Upper lobe of left lung (tissue), 6 donors: ENCODE measurements at regions not wholly inside any gene's neighbourhood (a gene's known extent, or its start where the extent isn't known, plus 50 kb on each side); places are given as distances from the start of the nearest gene placed in this dataset.
"Not testable (repeated sequence)": the region's sequence is repeated elsewhere in the genome, so short reads cannot be mapped to it uniquely, and the experiment has no call there.

Source experiments
- ATAC-seq, 2 donors: fragments of 200-7000 bp; cut with Tn5 transposase; one replicate each; pipeline ENCODE4 v1.9.1; 2022; ENCODE audit warnings: mild to moderate bottlenecking in 2 of 2, moderate library complexity in 2 of 2; ENCODE audit not compliant: low FRiP score in 2 of 2
- DNase-seq, 2 donors: peaks; one replicate each; pipeline ENCODE4 v3.0.0-alpha.2; 2019 to 2020
- H3K27ac ChIP-seq, 4 donors: fragments of 200-600 bp; sonication (generic); one replicate each; pipeline ENCODE4 v1.5.1; 2016 to 2019
- H3K27me3 ChIP-seq, 4 donors: fragments of 200-600 bp; sonication (generic); one replicate each; pipeline ENCODE4 v1.5.1; 2017 to 2019
- H3K36me3 ChIP-seq, 4 donors: fragments of 200-600 bp; sonication (generic); one replicate each; pipeline ENCODE4 v1.5.1; 2016 to 2019
- H3K4me1 ChIP-seq, 4 donors: fragments of 200-600 bp; sonication (generic); one replicate each; pipeline ENCODE4 v1.5.1; 2018 to 2019
- H3K4me3 ChIP-seq, 4 donors: fragments of 200-600 bp; sonication (generic); one replicate each; pipeline ENCODE4 v1.5.1; 2017 to 2019; ENCODE audit warnings: mild to moderate bottlenecking in 2 of 4, moderate library complexity in 1 of 4
- H3K9me3 ChIP-seq, 4 donors: fragments of 200-600 bp; sonication (generic); one replicate each; pipeline ENCODE4 v1.5.1; 2018 to 2019
- EP300 ChIP-seq, 4 donors: sonication (generic); formaldehyde crosslinking; IDR thresholded peaks; one replicate each; pipeline ENCODE4 v1.5.1; 2017; ENCODE audit warnings: antibody characterized with exemption in 4 of 4, control low read depth in 2 of 4
- POLR2A ChIP-seq, 4 donors: fragments of 450-650 bp; IDR thresholded peaks; one replicate each; pipeline ENCODE4 v1.5.1; 2016 to 2017; ENCODE audit warnings: antibody characterized with exemption in 4 of 4, mild to moderate bottlenecking in 2 of 4
- POLR2AphosphoS5 ChIP-seq, 2 donors: sonication (generic); formaldehyde crosslinking; IDR thresholded peaks; one replicate each; pipeline ENCODE4 v1.5.1; 2017; ENCODE audit warnings: antibody characterized with exemption in 2 of 2
- WGBS, 2 donors: methylation state at CpG; one replicate each; pipeline ENCODE4 v1.1.5; 2017 to 2018; 5-methylcytosine and 5-hydroxymethylcytosine counted together
- TF ChIP-seq, protein P1 (sequence below), 6 experiments: fragments of 450-650 bp in 4 of 6; fragments of 200-600 bp in 2 of 6; sonication (generic) in 2 of 6; IDR thresholded peaks; one replicate each; pipeline ENCODE4 v1.5.1; 2016 to 2019; ENCODE audit warnings: antibody characterized with exemption in 6 of 6
- donor health status: DM: no; HTN: no; CAD: no; lungs with moderate emphysema.
- donor health status: DM: no; HTN: yes; CAD: no; lungs with severe emphysema.

DNA sequence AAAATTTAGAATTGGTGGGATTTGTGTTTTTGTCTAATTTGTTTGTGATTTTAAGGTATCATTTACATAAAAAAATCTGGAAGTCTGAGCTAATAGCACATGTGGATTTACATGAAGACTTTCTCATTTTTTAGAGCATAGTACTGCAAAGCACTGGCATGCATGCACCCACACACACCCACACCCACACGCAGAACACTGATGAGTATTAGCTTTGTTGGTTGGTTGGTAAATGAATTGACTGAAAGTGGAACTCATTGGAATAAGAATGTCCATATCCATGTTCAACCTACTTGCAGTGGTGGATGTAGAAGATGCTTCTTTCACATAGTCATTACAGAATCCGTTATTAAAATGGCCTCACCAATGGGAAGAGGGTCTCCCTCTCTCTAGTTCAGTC, 475.8 kb downstream of the PLCL1 start:
- no peak for ATAC-seq
- no peak for TF ChIP-seq POLR2AphosphoS5 (IDR thresholded peaks at IDR 0.05)
- no peak for TF ChIP-seq POLR2A (IDR thresholded peaks at IDR 0.05)
- no peak for DNase-seq
- Histone ChIP-seq H3K27me3 (no peaks in the 10 kb centered on the region), H3K4me3 (no peak overlapping the region), H3K36me3 (no peaks in the 10 kb centered on the region), H3K4me1 (no peaks in the 10 kb centered on the region), H3K9me3 (no peaks in the 10 kb centered on the region), H3K27ac (no peak overlapping the region)
- WGBS, 2 donors = 90 to 97% methylated on average over 2 of the region's 2 CpGs

DNA sequence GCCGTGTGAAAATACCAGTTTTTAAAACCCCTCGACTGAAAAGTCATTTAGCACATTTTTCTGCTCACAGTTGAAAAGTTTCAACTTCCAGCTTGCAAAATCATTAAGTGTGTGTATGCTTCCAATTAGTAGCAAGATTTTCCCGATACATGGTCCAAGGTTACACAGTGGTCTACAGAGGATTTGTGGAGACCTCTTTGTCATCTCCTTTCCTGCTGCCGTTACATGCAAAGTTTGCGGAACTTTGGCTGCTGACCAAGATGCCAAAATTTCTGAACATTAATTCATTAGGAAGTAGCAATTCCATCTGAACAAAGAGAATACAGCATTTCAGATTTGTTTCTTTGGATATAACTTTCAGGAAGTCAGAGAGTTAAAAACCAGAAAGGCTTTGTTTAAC, 474.6 kb downstream of the PLCL1 start:
- WGBS, 2 donors = 52 to 71% methylated on average over 5 of the region's 5 CpGs
- Histone ChIP-seq H3K9me3 (no peaks in the 10 kb centered on the region), H3K27ac (no peak overlapping the region), H3K4me1 (no peaks in the 10 kb centered on the region), H3K4me3 (no peak overlapping the region), H3K27me3 (no peaks in the 10 kb centered on the region), H3K36me3 (no peaks in the 10 kb centered on the region)
- no peak for DNase-seq
- no peak for TF ChIP-seq EP300 (IDR thresholded peaks at IDR 0.05)
- TF ChIP-seq POLR2A (IDR thresholded peaks at IDR 0.05) = no peak
- TF ChIP-seq, protein P1, sequence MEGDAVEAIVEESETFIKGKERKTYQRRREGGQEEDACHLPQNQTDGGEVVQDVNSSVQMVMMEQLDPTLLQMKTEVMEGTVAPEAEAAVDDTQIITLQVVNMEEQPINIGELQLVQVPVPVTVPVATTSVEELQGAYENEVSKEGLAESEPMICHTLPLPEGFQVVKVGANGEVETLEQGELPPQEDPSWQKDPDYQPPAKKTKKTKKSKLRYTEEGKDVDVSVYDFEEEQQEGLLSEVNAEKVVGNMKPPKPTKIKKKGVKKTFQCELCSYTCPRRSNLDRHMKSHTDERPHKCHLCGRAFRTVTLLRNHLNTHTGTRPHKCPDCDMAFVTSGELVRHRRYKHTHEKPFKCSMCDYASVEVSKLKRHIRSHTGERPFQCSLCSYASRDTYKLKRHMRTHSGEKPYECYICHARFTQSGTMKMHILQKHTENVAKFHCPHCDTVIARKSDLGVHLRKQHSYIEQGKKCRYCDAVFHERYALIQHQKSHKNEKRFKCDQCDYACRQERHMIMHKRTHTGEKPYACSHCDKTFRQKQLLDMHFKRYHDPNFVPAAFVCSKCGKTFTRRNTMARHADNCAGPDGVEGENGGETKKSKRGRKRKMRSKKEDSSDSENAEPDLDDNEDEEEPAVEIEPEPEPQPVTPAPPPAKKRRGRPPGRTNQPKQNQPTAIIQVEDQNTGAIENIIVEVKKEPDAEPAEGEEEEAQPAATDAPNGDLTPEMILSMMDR (IDR thresholded peaks at IDR 0.05) = no peak
- ATAC-seq = no peak

DNA sequence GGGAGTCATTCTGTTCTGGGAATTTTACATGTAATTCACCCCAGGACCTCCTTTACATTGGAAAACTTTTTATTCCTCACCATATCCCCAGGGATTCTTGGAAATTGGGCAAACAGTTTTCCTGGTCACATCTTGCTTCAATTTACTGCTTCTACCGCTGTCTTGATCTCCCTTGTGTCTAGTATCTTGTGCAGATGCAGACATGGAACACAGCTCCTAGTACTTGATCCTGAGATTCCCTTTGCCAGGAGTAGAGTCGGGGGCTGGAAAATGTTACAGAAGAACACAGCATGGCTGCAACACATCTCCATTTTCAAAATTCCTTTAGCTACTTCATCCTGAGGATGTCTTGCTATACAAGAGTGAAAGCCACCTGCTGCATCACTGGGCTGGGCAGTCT, 472.8 kb downstream of the PLCL1 start:
- Histone ChIP-seq H3K36me3 (no peaks in the 10 kb centered on the region), H3K4me1 (no peaks in the 10 kb centered on the region), H3K27me3 (no peaks in the 10 kb centered on the region), H3K9me3 (no peaks in the 10 kb centered on the region), H3K27ac (no peak overlapping the region), H3K4me3 (no peak overlapping the region)
- DNase-seq (no peak), ATAC-seq (no peak)
- 91 to 100% methylated on average over 2 of the region's 2 CpGs for WGBS, 2 donors
- TF ChIP-seq EP300 (IDR thresholded peaks at IDR 0.05) = no peak
- TF ChIP-seq, protein P1 (IDR thresholded peaks at IDR 0.05) = no peak
- TF ChIP-seq POLR2AphosphoS5 (IDR thresholded peaks at IDR 0.05) = no peak
- no peak for TF ChIP-seq POLR2A (IDR thresholded peaks at IDR 0.05)

DNA sequence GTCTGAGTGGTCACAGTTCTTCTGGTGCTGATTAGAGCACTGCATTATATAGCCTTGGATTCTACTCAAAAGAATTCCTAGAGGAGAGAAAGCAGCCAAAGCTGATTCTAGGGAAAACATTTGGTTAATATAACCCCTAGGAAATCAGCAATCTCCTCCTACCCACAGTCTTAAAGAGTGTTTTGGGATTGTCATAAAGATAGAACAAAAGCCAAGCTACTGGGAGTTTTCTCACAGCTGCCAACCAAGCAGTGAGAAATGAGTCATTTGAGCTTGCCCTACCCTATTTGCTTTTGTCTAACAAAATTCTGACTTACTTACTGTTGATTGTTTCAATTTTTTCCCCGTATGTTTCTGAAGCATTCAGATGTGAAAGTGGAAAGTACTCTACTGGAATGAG, 469.3 kb downstream of the PLCL1 start:
- H3K27me3 ChIP-seq = no peaks in the 10 kb centered on the region
- ATAC-seq (no peak), DNase-seq (no peak)
- H3K36me3 ChIP-seq = no peaks in the 10 kb centered on the region
- no peaks in the 10 kb centered on the region for H3K9me3 ChIP-seq
- no peak overlapping the region for H3K4me3 ChIP-seq
- H3K27ac ChIP-seq = no peak overlapping the region
- 61 to 74% methylated on average over 1 of the region's 1 CpG for WGBS, 2 donors
- TF ChIP-seq, protein P1 (IDR thresholded peaks at IDR 0.05) = no peak
- TF ChIP-seq POLR2A (IDR thresholded peaks at IDR 0.05) = no peak
- TF ChIP-seq EP300 (IDR thresholded peaks at IDR 0.05) = no peak
- no peak for TF ChIP-seq POLR2AphosphoS5 (IDR thresholded peaks at IDR 0.05)
- H3K4me1 ChIP-seq = no peaks in the 10 kb centered on the region

DNA sequence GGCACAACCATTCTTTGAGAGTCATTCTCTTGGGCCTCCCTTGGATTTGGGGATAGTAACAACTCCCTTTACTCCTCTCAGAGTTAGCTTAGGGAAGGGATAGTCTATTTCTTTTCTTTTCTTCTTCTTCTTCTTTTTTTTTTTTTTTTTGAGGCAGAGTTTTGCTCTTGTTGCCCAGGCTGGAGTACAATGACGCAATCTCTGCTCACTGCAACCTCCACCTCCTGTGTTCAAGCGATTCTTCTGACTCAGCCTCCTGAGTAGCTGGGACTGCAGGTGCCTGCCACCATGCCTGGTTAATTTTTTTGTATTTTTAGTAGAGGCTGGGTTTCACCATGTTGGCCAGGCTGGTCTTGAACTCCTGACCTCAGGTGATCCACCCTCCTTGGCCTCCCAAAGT, 465.8 kb downstream of the PLCL1 start:
- H3K27me3 ChIP-seq, H3K36me3 ChIP-seq, DNase-seq, ATAC-seq, H3K4me1 ChIP-seq, H3K27ac ChIP-seq, H3K4me3 ChIP-seq, H3K9me3 ChIP-seq: not testable (repeated sequence)
- 83 to 92% methylated on average over 2 of the region's 2 CpGs for WGBS, 2 donors

DNA sequence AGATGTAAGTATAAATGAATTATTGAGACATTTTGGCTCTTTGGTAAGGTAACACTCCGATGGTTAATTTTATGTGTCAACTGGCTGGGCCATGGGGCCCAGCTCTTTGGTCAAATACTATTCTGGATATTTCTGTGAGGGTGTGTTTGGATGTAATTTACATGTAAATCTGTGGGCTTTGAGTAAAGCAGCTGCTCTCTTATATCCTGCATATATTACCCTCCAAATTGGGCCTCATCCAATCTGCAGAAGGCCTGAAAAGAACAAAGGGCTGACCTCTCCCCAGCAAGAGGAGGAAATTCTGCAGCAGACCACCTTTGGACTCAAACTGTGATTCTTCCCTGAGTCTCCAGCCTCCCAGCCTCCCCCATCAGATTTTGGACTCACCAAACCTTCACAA, 464.1 kb downstream of the PLCL1 start:
- H3K4me3 ChIP-seq = no peak overlapping the region
- H3K9me3 ChIP-seq = no peaks in the 10 kb centered on the region
- no peak for TF ChIP-seq POLR2AphosphoS5 (IDR thresholded peaks at IDR 0.05)
- TF ChIP-seq, protein P1 (IDR thresholded peaks at IDR 0.05) = no peak
- TF ChIP-seq EP300 (IDR thresholded peaks at IDR 0.05) = no peak
- TF ChIP-seq POLR2A (IDR thresholded peaks at IDR 0.05) = no peak
- ATAC-seq (no peak), DNase-seq (no peak)
- no peaks in the 10 kb centered on the region for H3K4me1 ChIP-seq
- H3K27ac ChIP-seq = no peak overlapping the region
- 90 to 100% methylated on average over 1 of the region's 1 CpG for whole genome bisulfite sequencing, 2 donors
- H3K27me3 ChIP-seq = no peaks in the 10 kb centered on the region
- H3K36me3 ChIP-seq = no peaks in the 10 kb centered on the region
